ENCODE measurements at regions not wholly inside any gene's neighbourhood (a gene's known extent, or its start where the extent isn't known, plus 50 kb on each side); places are given as distances from the start of the nearest gene placed in this dataset.
A peak's percentile ranks its signal among the peaks of the same experiment; 100 is the strongest.

DNA sequence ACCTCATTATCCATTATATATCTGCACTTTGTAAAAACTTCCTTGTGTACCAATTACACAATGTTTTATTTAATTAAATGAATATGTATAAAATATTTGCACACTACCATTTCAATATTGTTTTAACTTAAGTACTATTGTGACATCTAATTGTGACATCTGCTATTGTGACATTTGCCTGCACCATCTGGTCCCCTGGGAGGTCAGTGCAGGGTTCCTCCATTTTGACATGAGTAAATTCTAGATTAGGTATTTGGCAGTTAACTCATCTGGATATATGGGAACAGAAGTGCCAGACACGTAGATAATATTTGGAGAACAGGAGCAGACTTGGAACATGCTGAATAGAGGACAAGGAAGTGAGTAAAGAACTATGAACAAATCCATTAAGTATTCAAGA, 332.1 kb downstream of the VGLL3 start:
- no peak overlapping the region for H2AK5ac ChIP-seq (ENCODE audit: low read length)
- no peak overlapping the region for H3K4me2 ChIP-seq (ENCODE audit: low read length)
- no peaks in the 10 kb centered on the region for H3K27me3 ChIP-seq (ENCODE audit: insufficient read depth, low read length, poor library complexity)
- H3K27ac ChIP-seq (ENCODE audit: low read depth, low read length), result no peak overlapping the region
- H3K23ac ChIP-seq (ENCODE audit: low read length), result no peak overlapping the region
- no peak overlapping the region for H2BK5ac ChIP-seq (ENCODE audit: low read length)
- H4K8ac ChIP-seq (ENCODE audit: low read depth, low read length), result no peak overlapping the region
- no peaks in the 10 kb centered on the region for H3K4me1 ChIP-seq (ENCODE audit: control insufficient read depth, low read depth, low read length)
- WGBS (ENCODE audit: extremely low coverage, insufficient coverage, low lambda C conversion rate), result no CpG with 5 or more reads among the region's 1 CpG
- no peak overlapping the region for H2BK15ac ChIP-seq (replicated peaks; ENCODE audit: low read depth)
- H4K5ac ChIP-seq (ENCODE audit: low read length), result no peak overlapping the region
- no peak overlapping the region for H2BK120ac ChIP-seq (ENCODE audit: low read depth, low read length)
- no peaks in the 10 kb centered on the region for H3K79me2 ChIP-seq (ENCODE audit: control insufficient read depth, insufficient read depth, low read length)
- no peak overlapping the region for H3K9ac ChIP-seq (ENCODE audit: low read length)
- DNase-seq, result no peak
- no peaks in the 10 kb centered on the region for H3K36me3 ChIP-seq (ENCODE audit: control insufficient read depth, insufficient read depth, low read length)
- no peak overlapping the region for H3K18ac ChIP-seq (ENCODE audit: low read length)
- H3K56ac ChIP-seq (ENCODE audit: low read length), result no peak overlapping the region
- H3K4ac ChIP-seq (ENCODE audit: low read depth, low read length), result no peak overlapping the region
- no peaks in the 10 kb centered on the region for H3K79me1 ChIP-seq (ENCODE audit: low read length)
- H3K4me3 ChIP-seq (ENCODE audit: low read length), result no peak overlapping the region

DNA sequence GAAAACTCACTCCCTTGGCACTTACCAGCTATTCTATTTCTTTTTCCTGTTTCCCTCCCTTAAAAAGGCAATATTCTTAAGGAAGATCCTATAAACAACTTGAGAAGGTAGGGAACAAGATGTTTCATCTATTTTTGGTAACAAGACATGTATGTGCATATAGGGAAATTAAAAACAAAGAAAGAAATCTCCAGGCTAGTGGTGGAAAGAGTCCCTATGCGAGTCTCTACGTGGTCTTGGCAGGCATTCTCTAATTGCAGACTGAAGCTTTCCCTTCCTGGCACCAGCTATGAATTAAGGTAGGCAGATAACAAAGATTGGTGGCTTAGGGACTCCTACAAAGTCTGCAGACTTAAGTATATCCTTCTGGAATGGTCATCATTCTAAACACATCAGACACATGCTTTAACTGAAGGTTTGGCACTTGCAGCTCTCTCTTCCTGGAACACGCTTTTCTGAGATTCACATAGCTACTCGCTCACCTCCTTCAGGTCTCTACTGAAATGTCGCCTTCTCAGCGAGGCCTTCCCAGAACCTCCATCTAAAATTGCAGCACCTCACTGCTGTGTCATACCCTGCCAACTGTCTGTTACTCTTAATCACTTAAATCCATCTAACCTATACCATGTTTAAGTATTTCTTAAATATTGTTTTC, 336.0 kb downstream of the VGLL3 start:
- Histone ChIP-seq H2BK5ac (ENCODE audit: low read length) (no peak overlapping the region), H2AK5ac (ENCODE audit: low read length) (no peak overlapping the region), H3K4me2 (ENCODE audit: low read length) (no peak overlapping the region), H3K36me3 (ENCODE audit: control insufficient read depth, insufficient read depth, low read length) (no peaks in the 10 kb centered on the region), H2BK15ac (replicated peaks; ENCODE audit: low read depth) (no peak overlapping the region), H3K4me1 (ENCODE audit: control insufficient read depth, low read depth, low read length) (no peaks in the 10 kb centered on the region), H3K4ac (ENCODE audit: low read depth, low read length) (no peak overlapping the region), H3K23ac (ENCODE audit: low read length) (no peak overlapping the region), H3K18ac (ENCODE audit: low read length) (no peak overlapping the region), H4K8ac (ENCODE audit: low read depth, low read length) (no peak overlapping the region), H3K27me3 (ENCODE audit: insufficient read depth, low read length, poor library complexity) (no peaks in the 10 kb centered on the region), H2BK120ac (ENCODE audit: low read depth, low read length) (no peak overlapping the region), H3K4me3 (ENCODE audit: low read length) (no peak overlapping the region), H3K9ac (ENCODE audit: low read length) (no peak overlapping the region), H3K79me2 (ENCODE audit: control insufficient read depth, insufficient read depth, low read length) (no peaks in the 10 kb centered on the region), H3K27ac (ENCODE audit: low read depth, low read length) (no peak overlapping the region), H3K56ac (ENCODE audit: low read length) (no peak overlapping the region), H4K5ac (ENCODE audit: low read length) (no peak overlapping the region), H3K79me1 (ENCODE audit: low read length) (no peaks in the 10 kb centered on the region)
- no CpG with 5 or more reads among the region's 6 CpGs for WGBS (ENCODE audit: extremely low coverage, insufficient coverage, low lambda C conversion rate)
- peak; percentile 37 for DNase-seq

DNA sequence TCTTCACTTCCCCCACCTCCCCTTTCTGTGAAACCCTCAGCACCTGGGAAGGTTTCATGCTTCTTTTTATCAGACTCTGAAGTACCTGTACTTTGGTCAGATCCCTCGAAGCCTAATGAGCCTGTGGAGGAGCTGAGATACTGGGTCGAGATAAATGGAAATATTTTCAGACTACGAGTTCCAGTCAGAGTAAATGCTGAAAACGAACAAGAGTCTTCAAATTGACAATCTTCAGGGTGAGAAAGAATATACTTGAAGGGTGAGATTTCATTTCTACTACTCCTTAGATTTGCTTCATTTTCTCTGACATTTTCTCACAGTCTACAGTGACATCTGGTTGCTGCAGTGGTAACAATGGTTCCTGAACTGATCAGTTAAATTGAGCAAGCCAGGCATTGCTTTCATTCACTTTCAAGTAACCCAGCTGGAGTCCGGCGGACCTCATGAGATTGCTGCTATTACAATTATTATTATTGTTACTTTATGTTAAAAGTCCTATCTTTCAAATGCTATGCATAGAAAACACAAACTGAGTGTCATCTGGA, 337.2 kb downstream of the VGLL3 start:
- Histone ChIP-seq H4K5ac (ENCODE audit: low read length) (no peak overlapping the region), H3K79me1 (ENCODE audit: low read length) (no peaks in the 10 kb centered on the region), H3K27ac (ENCODE audit: low read depth, low read length) (no peak overlapping the region), H3K18ac (ENCODE audit: low read length) (no peak overlapping the region), H2BK15ac (replicated peaks; ENCODE audit: low read depth) (no peak overlapping the region), H2BK120ac (ENCODE audit: low read depth, low read length) (no peak overlapping the region), H3K23ac (ENCODE audit: low read length) (no peak overlapping the region), H3K36me3 (ENCODE audit: control insufficient read depth, insufficient read depth, low read length) (no peaks in the 10 kb centered on the region), H4K8ac (ENCODE audit: low read depth, low read length) (no peak overlapping the region), H3K4me3 (ENCODE audit: low read length) (no peak overlapping the region), H3K9ac (ENCODE audit: low read length) (no peak overlapping the region), H3K4me2 (ENCODE audit: low read length) (no peak overlapping the region), H3K79me2 (ENCODE audit: control insufficient read depth, insufficient read depth, low read length) (no peaks in the 10 kb centered on the region), H2BK5ac (ENCODE audit: low read length) (no peak overlapping the region), H3K56ac (ENCODE audit: low read length) (no peak overlapping the region), H3K27me3 (ENCODE audit: insufficient read depth, low read length, poor library complexity) (no peaks in the 10 kb centered on the region), H3K4ac (ENCODE audit: low read depth, low read length) (no peak overlapping the region), H3K4me1 (ENCODE audit: control insufficient read depth, low read depth, low read length) (no peaks in the 10 kb centered on the region), H2AK5ac (ENCODE audit: low read length) (no peak overlapping the region)
- WGBS (ENCODE audit: extremely low coverage, insufficient coverage, low lambda C conversion rate), result no CpG with 5 or more reads among the region's 6 CpGs
- peak; percentile 9 for DNase-seq

GRCh38 chr3:86648087-86648486, 342.9 kb downstream of the VGLL3 start:
- Histone ChIP-seq H3K18ac (ENCODE audit: low read length) (no peak overlapping the region), H3K27ac (ENCODE audit: low read depth, low read length) (no peak overlapping the region), H3K27me3 (ENCODE audit: insufficient read depth, low read length, poor library complexity) (no peaks in the 10 kb centered on the region), H3K56ac (ENCODE audit: low read length) (no peak overlapping the region), H3K79me1 (ENCODE audit: low read length) (no peaks in the 10 kb centered on the region), H3K36me3 (ENCODE audit: control insufficient read depth, insufficient read depth, low read length) (no peaks in the 10 kb centered on the region), H3K4me2 (ENCODE audit: low read length) (no peak overlapping the region), H3K4me1 (ENCODE audit: control insufficient read depth, low read depth, low read length) (no peaks in the 10 kb centered on the region), H4K8ac (ENCODE audit: low read depth, low read length) (no peak overlapping the region), H3K79me2 (ENCODE audit: control insufficient read depth, insufficient read depth, low read length) (no peaks in the 10 kb centered on the region), H2BK120ac (ENCODE audit: low read depth, low read length) (no peak overlapping the region), H2BK15ac (replicated peaks; ENCODE audit: low read depth) (no peak overlapping the region), H3K9ac (ENCODE audit: low read length) (no peak overlapping the region), H2BK5ac (ENCODE audit: low read length) (no peak overlapping the region), H3K23ac (ENCODE audit: low read length) (no peak overlapping the region), H3K4ac (ENCODE audit: low read depth, low read length) (no peak overlapping the region), H3K4me3 (ENCODE audit: low read length) (no peak overlapping the region), H4K5ac (ENCODE audit: low read length) (no peak overlapping the region), H2AK5ac (ENCODE audit: low read length) (no peak overlapping the region)
- no peak for DNase-seq
- no CpG with 5 or more reads among the region's 1 CpG for WGBS (ENCODE audit: extremely low coverage, insufficient coverage, low lambda C conversion rate)

GRCh38 chr3:86645756-86646155, 345.2 kb downstream of the VGLL3 start:
- no peak overlapping the region for H3K18ac ChIP-seq (ENCODE audit: low read length)
- no peaks in the 10 kb centered on the region for H3K79me1 ChIP-seq (ENCODE audit: low read length)
- no peak overlapping the region for H2BK15ac ChIP-seq (replicated peaks; ENCODE audit: low read depth)
- H2BK120ac ChIP-seq (ENCODE audit: low read depth, low read length), result no peak overlapping the region
- no peak overlapping the region for H4K8ac ChIP-seq (ENCODE audit: low read depth, low read length)
- no peaks in the 10 kb centered on the region for H3K36me3 ChIP-seq (ENCODE audit: control insufficient read depth, insufficient read depth, low read length)
- no CpG with 5 or more reads among the region's 2 CpGs for WGBS (ENCODE audit: extremely low coverage, insufficient coverage, low lambda C conversion rate)
- H3K4ac ChIP-seq (ENCODE audit: low read depth, low read length), result no peak overlapping the region
- H3K79me2 ChIP-seq (ENCODE audit: control insufficient read depth, insufficient read depth, low read length), result no peaks in the 10 kb centered on the region
- H3K4me1 ChIP-seq (ENCODE audit: control insufficient read depth, low read depth, low read length), result no peaks in the 10 kb centered on the region
- H3K9ac ChIP-seq (ENCODE audit: low read length), result no peak overlapping the region
- no peak overlapping the region for H4K5ac ChIP-seq (ENCODE audit: low read length)
- H3K4me3 ChIP-seq (ENCODE audit: low read length), result no peak overlapping the region
- no peak overlapping the region for H2AK5ac ChIP-seq (ENCODE audit: low read length)
- no peak for DNase-seq
- H3K4me2 ChIP-seq (ENCODE audit: low read length), result no peak overlapping the region
- no peak overlapping the region for H3K27ac ChIP-seq (ENCODE audit: low read depth, low read length)
- H3K23ac ChIP-seq (ENCODE audit: low read length), result no peak overlapping the region
- no peak overlapping the region for H2BK5ac ChIP-seq (ENCODE audit: low read length)
- no peaks in the 10 kb centered on the region for H3K27me3 ChIP-seq (ENCODE audit: insufficient read depth, low read length, poor library complexity)
- no peak overlapping the region for H3K56ac ChIP-seq (ENCODE audit: low read length)

- Histone ChIP-seq H3K4me2 (ENCODE audit: low read length) (no peak overlapping the region), H3K4me3 (ENCODE audit: low read length) (no peak overlapping the region), H2BK5ac (ENCODE audit: low read length) (no peak overlapping the region), H3K36me3 (ENCODE audit: control insufficient read depth, insufficient read depth, low read length) (no peaks in the 10 kb centered on the region), H3K27ac (ENCODE audit: low read depth, low read length) (no peak overlapping the region), H3K4me1 (ENCODE audit: control insufficient read depth, low read depth, low read length) (no peaks in the 10 kb centered on the region), H3K27me3 (ENCODE audit: insufficient read depth, low read length, poor library complexity) (no peaks in the 10 kb centered on the region), H2BK15ac (replicated peaks; ENCODE audit: low read depth) (no peak overlapping the region), H3K56ac (ENCODE audit: low read length) (no peak overlapping the region), H3K4ac (ENCODE audit: low read depth, low read length) (no peak overlapping the region), H2AK5ac (ENCODE audit: low read length) (no peak overlapping the region), H3K79me2 (ENCODE audit: control insufficient read depth, insufficient read depth, low read length) (no peaks in the 10 kb centered on the region), H4K5ac (ENCODE audit: low read length) (no peak overlapping the region), H3K9ac (ENCODE audit: low read length) (no peak overlapping the region), H3K79me1 (ENCODE audit: low read length) (no peaks in the 10 kb centered on the region), H3K23ac (ENCODE audit: low read length) (no peak overlapping the region), H2BK120ac (ENCODE audit: low read depth, low read length) (no peak overlapping the region), H3K18ac (ENCODE audit: low read length) (no peak overlapping the region), H4K8ac (ENCODE audit: low read depth, low read length) (no peak overlapping the region)
- WGBS (ENCODE audit: extremely low coverage, insufficient coverage, low lambda C conversion rate), result no CpG with 5 or more reads among the region's 3 CpGs
- DNase-seq, result no peak
Observed at GRCh38 chr3:86634361-86634760, 356.6 kb downstream of the VGLL3 start.
